ENCODE measurements at regions not wholly inside any gene's neighbourhood (a gene's known extent, or its start where the extent isn't known, plus 50 kb on each side); places are given as distances from the start of the nearest gene placed in this dataset.

DNA sequence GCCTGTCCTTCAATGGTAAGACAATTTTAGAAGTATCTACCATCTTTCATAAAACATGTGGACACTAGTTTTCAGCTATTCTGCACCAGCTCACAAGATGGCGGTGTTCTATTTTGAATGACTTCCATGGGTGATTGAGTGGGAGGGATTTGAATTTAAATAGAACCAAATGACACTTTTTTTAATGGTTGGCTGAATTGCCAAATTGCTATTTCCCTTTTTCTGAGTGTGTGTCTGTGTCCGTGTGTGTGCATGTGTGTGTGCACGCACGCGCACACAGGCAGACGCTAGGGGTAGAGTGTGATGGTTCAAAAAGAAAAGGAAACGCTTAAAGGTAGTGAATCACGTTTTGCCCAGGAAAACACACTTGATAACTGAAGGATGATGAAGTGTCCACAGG lies 362.6 kb downstream of the DAD1 start:
- TF ChIP-seq BACH2 (CRISPR knock-in tag; IDR thresholded peaks at IDR 0.05; ENCODE audit: borderline replicate concordance) (no peak), ISL1 (CRISPR knock-in tag; IDR thresholded peaks at IDR 0.05) (no peak), ZFP30 (CRISPR knock-in tag; IDR thresholded peaks at IDR 0.05) (no peak), ZFP3 (CRISPR knock-in tag; IDR thresholded peaks at IDR 0.05) (no peak), CSDC2 (CRISPR knock-in tag; IDR thresholded peaks at IDR 0.05) (no peak), PPARA (CRISPR knock-in tag; IDR thresholded peaks at IDR 0.05; ENCODE audit: borderline replicate concordance) (no peak), PATZ1 (CRISPR knock-in tag; IDR thresholded peaks at IDR 0.05; ENCODE audit: borderline replicate concordance) (no peak), ARNTL (CRISPR knock-in tag; IDR thresholded peaks at IDR 0.05; ENCODE audit: borderline replicate concordance, low read depth) (no peak)
- TF ChIP-seq, protein P1, sequence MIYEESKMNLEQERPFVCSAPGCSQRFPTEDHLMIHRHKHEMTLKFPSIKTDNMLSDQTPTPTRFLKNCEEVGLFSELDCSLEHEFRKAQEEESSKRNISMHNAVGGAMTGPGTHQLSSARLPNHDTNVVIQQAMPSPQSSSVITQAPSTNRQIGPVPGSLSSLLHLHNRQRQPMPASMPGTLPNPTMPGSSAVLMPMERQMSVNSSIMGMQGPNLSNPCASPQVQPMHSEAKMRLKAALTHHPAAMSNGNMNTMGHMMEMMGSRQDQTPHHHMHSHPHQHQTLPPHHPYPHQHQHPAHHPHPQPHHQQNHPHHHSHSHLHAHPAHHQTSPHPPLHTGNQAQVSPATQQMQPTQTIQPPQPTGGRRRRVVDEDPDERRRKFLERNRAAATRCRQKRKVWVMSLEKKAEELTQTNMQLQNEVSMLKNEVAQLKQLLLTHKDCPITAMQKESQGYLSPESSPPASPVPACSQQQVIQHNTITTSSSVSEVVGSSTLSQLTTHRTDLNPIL (CRISPR knock-in tag; IDR thresholded peaks at IDR 0.05; ENCODE audit: low read depth): no peak
